ENCODE measurements at regions not wholly inside any gene's neighbourhood (a gene's known extent, or its start where the extent isn't known, plus 50 kb on each side); places are given as distances from the start of the nearest gene placed in this dataset.
"Not testable (repeated sequence)": the region's sequence is repeated elsewhere in the genome, so short reads cannot be mapped to it uniquely, and the experiment has no call there.

DNA sequence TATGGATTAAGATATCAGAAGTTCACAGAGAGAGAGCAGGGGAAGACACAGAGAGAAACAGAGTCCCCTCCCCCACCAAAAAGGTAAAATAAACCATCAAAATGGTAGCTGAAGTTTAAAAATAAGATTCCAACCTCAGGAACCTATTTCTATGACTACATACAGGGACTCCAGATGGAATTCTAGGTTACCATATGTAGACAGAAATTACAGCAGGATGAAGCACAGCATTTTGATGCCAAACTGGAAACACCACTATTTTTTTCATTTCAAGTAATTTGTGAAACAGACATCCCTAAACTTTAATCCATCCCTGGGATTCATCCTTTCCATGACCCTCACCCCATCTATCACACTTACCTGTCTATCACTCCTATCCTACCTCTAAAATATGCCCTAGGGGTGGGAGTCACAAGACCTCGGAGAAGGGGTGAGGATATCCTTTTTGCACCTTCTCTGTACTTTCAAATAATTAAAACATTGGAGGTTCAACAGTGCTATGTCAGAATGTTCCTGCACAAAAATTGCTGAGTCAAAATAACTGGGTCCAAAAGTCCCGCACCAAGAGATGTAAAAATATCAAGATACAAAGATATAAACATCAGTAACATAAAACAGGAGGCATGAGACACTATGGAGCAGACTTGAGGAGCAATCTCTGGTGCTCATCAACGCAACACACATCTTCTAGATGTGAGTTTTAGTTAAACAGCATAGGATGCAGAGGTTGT, 344.5 kb upstream of the RASGEF1B start:
- DNase-seq (ENCODE audit: low spot score): no peak

DNA sequence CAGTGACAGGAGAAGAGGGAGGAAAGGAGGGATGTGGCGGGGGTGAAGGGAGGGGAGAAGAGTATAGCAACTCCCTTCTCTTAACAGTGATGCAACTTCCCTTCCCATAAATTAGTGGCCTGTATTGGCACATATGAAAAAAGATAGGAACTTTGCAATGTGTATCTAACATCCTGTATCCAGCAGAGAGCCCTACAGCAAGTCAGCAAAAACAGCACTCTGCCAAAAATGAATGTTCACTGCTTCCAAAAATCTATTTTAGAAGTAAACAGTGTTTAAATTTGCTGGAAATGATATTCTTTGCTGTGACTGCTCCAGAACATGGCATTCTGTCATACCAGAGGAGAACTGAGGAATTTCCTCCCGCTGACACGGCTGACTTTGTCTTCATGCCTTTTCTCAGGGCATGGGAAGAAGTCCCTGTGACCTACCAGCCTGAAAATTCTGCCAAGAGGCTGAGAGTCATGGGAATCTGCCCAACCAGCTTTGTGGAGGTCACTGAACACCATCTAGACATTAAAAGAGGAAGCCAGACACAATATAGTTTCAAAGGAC, 343.4 kb upstream of the RASGEF1B start:
- no peak for DNase-seq (ENCODE audit: low spot score)

DNA sequence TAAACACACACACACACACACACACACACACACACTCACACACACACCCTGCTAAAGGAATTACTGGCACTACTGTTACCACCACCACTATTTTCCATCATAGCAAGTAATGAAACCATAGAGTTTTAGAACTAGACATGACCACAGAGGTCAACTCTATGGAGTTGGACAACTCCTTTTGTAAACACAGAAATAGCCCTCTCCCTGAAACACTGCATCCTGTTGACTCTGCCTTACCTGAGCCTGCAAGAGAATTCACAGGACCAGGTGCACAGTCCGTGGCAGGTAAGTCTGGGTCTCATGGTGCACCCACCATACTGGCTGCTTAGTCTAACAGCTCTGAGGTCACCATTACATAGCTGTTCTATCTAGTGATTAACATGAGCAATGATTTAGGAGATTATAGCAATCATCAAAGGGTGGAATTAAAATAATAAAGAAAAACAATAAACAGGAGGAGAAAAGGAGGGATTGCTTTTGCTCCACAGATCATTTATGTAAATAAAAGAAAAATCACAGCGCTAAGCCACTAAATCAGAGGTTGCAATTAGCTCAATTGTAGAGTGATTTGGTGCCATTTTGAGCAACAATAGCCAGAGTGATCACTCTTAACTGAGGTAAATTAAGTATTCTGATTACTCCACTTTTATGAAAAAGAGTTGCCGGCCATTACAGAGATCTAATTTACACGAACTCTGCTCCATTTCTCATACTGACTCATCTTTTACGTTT, 340.0 kb upstream of the RASGEF1B start:
- DNase-seq (ENCODE audit: low spot score): no peak

DNA sequence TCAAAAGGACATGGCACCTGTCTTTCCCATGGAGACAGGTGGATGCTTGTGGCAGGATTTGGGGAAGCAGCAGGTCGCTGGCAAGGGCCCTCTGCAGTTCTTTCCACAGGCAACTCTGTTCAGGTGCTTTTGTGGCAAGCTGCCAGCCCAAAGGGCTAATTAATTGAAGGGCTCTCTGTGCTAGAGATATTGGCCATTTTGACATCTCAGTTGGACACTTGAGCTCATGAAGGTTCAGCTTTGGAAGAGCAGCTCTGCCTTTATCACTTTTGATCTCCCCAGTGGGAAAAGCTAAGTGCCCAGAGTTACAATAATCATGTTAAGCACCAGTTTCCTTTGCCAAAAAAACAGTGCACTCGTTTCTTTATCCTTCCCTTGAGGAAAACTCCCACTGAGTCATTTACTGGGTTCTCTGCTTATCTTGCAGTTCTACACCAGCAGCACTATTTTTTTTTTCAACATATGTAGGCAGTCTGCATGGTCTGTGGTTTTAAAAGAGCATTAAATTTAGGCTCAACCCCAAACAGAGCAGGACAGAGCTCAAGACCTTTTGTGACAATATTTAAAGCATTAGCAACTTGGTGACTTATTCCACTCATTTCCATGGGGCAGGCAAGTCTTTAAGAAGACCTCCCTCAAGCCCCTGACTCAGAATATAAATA, 336.4 kb upstream of the RASGEF1B start:
- DNase-seq (ENCODE audit: low spot score): no peak

DNA sequence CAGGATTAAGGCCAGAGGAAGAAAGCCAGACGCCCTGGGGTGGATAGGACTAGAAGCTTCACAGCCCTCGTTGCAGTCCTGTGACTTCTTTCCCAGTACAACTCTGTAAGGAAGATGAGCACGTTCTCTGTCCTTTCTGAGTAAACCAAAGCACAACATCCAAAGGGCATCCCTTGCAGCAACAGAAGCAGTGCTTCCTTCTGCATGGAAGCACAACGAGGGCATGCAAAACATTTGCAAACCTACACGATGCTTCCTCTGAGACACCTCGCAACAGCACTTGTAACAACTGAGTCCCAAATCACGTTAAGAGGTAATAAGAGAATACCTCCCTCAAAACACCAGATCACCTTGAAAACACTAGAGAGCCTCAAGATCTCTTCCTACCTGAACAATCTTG, 335.7 kb upstream of the RASGEF1B start:
- DNase-seq (ENCODE audit: low spot score): no peak

DNA sequence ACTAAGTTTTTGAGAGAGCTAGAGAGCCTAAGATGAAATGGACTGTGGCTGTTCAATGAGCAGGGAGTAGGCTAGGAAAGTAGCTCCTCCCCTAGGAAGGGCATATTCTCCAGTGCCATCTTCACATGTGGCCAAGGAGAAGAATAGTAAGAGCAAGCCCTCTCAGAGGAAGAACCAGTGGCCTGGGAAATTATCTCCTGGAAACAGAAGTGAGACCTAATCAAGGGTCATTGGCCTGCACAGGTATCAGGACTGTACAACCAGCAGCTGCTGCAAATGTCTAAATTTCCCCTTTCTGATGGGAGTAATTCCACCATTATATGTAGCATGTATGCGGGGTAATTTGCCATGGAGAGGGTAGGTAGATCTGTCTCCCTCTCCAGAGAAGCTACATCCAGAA, 334.8 kb upstream of the RASGEF1B start:
- no peak for DNase-seq (ENCODE audit: low spot score)

DNA sequence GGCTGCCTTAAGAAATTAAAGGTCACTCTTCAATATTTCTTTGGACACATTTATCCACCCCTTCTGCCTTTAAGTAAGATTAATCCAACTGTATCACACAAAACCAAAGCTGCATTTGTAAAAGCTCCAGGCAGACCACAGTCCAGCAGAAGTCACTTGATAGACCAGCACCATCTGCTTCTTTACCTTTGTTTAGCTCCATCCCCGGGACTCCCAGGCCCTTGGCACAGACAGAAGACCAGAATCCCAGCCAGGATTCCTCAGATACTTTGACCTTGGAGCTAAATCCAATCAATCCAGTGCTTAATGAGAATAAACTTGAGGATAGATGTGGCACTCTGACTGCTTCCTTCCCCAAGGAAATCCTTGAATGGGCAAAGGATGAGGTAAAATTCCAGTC, 333.1 kb upstream of the RASGEF1B start:
- no peak for DNase-seq (ENCODE audit: low spot score)

DNA sequence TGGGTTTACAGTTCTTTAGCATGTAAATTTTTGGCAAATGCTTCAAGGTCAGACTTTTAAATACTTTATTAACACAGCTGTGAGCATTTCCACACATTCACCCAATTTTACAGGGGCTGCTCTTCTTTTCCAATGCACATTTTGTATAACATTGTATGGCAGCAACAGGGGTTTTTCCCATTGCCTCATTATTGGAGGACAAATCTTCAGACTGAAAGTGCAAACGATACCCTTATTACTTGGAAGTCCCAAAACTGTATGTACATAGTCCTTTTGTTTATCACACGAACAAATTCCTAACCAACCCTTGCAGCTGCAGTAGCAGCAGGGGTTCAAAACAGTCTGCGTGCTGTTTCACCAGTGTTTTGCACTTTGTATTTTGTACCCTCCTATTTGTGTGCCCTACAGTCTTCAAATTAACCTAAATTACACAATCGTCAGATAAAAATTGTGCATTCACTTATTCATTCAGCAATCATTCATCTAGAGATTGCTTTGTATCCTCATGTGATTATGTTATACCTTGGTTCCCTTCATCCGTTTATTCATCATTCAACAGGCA, 330.7 kb upstream of the RASGEF1B start:
- no peak for DNase-seq (ENCODE audit: low spot score)

DNA sequence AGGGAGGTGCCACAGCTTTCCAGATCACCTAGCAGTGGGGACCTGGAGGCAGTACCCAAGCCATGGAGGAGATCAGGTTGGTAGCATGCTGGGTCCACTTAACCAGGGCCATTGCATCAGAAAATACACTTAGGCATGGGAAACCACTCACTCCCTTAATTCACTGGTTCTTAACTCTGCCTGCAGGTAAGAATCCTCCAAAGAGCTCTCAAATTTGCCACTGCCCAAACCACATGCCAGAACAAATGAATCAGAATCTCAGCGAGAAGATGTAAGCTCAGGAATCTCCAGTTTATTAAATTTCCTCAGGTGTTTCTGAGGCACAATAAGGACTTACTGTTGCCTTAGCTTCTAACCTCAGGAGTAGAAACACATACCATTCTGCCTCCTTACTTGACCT, 327.7 kb upstream of the RASGEF1B start:
- DNase-seq (ENCODE audit: low spot score): no peak

DNA sequence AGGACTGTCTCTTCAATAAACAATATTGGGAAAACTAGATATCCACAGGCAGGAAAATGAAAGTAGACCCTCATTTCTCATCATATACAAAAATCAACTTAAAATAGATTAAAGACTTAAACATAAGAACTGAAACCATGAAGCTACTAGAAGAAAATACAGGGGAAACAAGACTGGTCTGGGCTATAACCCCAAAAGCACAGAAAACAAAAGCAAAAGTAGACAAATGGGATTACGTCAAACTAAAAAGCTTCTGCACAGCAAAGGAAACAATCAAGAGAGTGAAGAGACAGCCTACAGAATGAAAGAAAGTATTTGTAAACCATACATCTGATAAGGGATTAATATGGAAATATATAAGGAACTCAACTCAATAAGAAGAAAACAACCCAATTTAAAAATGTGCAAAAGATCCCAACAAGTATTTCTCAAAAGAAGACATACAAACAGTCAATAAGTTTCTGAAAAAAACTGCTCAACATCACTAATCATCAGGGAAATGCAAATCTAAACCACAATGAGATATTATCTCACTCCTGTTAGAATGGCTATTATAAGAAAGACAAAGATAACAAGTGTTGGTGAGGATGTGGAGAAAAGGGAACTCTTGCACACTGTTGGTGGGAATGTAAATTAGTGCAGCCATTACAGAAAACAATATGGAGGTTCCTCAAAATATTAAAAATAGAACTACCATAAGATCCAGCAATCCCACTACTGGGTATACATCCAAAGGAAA, 325.3 kb upstream of the RASGEF1B start:
- DNase-seq (ENCODE audit: low spot score): no peak

DNA sequence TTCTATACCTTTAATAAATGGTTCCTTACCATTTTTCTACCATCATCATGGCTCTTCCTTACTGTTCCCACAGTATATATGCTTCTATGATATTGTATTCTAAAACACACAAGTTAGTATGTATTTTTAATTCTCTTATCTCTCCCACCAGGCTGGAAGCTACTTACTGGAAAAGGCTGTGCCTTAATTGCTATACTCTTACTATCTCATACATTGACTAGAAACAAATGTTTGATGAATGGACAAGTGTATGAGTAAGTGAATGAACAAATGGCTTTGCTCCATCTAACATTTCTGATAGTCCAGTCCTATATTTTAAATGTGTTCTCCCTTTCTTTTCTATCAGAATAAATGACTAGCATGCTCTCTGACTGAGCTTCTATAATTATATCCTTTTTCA, 320.8 kb upstream of the RASGEF1B start:
- DNase-seq (ENCODE audit: low spot score): no peak

DNA sequence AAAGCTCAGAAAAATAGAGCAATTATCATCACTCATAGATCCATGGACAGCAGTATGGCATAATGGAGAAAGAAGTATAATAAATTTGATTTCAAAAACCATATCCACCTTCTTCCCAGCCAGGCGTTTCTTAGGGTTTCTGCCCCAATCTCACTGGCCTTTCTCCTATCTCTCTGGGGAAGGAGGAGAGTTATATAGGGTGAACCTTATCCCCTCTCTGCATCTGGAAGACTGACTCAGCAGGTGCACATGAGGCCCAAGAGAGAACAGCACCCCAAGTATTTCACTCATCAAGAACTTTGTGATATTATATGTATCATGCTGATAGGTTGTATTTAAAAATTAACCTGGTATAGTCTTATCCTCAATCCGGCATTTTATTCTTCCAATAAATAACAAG, 318.8 kb upstream of the RASGEF1B start:
- no peak for DNase-seq (ENCODE audit: low spot score)

DNA sequence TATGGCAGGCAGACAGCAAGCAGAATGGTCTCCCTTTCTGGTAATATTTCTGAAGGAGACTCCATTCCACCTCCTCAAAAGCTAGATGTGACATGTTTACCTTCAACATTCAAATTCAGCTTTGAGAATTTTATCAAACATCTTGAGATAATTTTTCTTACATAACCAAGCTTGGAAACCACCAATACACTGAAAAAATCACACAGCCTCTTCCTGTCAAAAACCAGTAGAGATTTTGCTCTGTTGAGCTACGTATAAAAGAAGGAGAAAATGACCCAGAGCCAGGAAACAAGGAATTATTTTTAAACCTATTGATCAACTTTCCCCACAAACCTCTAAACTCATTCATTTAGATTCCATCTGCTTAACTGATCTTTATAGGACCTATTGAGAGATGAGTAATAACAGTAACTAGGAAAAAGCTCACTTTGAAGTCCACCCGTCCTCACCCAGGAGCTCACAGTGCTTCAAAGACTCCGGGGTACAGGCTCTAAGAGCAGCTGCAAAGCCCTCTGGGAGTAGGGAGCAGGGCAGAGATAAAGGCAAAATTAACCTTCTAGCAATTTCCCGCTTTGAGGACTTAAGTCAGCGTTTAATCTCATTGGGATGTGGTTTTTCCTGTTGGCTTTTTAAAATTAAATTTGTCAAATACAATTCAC, 318.2 kb upstream of the RASGEF1B start:
- no peak for DNase-seq (ENCODE audit: low spot score)

DNA sequence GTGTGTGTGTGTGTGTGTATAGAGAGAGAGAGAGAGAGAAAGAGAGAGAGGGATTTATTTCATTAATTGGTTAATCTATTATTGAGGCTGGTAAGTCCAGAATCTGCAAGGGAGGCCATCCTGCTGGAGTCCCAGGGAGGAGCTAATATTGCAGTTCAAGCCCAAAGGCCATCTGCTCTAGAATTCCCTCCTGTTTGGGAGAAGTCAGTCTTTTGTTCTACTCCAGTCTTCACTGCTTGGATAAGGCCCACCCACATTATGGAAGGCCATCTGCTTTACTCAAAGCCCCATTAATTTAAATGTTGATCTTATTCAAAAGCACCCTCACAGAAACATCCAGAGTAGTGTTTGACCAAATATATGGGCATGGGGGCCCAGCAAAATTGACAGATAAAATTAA, 317.5 kb upstream of the RASGEF1B start:
- DNase-seq (ENCODE audit: low spot score): no peak

DNA sequence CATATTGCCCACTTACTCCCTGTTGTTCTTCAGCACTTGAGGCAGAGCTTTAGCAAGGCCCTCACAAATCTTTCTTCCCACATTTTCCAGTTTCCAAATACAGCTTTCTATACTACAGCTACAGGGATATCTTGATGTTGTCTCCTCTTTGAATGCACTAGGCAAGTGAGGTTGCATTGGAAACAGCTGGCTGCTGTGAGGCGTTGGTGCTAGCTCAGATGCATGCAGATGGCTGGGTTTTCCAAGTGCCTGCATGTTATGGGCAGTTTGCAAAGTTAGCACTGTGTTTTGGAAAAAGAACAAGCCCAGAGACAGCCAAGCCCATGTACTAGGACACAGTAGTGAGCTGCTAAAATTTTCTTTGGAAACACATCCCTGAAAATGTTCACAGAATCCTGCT, 315.1 kb upstream of the RASGEF1B start:
- DNase-seq (ENCODE audit: low spot score): no peak

DNA sequence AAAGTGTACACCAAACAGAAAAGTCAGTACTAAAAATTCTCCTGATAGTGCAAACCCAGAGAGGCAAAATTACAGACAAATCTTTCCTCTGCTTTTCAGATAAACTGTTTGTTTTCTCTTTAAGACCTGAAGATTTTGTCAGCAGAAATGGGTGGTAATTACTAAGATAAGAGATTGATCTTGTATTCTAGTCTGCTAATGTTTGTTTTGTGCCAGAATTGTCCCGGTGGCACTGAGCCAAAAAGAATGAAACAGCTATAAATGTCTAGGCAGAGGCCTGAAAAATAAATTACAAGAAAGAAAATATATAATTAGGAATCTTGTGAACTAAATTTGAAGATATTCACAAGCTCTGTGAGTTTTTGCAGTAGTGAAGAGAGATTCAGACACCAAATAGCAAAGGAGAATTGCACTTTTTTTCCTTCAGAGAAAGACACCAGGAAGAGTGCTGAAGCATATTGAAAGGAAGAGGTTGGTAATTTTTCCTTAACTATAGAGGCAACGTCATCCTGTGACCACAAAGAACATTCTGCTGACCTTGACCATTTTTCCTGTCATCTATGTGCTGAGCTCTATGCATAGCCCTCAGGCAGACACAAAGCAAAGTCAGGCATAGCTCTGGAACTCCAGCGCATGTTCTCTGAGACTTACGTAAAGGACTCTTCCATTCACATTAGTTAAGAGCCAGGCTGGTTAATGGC, 314.5 kb upstream of the RASGEF1B start:
- DNase-seq (ENCODE audit: low spot score): no peak

DNA sequence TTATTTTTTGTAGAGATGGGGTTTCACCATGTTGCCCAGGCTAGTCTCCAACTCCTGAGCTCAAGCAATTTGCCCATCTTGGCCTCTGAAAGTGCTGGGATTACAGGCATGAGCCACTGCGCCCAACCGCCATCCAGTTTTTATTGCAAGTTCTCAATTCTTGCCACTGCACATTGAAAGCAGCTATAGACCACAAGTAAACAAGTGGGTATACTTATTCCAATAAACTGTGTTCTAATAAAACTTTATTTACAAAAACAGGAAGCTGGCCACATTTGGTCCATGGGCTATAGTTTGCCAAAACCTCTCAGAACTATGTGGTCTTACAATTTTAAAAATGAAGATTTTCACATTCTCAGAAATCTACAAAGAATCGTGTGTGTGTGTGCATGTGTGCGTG, 313.6 kb upstream of the RASGEF1B start:
- DNase-seq (ENCODE audit: low spot score): no peak

DNA sequence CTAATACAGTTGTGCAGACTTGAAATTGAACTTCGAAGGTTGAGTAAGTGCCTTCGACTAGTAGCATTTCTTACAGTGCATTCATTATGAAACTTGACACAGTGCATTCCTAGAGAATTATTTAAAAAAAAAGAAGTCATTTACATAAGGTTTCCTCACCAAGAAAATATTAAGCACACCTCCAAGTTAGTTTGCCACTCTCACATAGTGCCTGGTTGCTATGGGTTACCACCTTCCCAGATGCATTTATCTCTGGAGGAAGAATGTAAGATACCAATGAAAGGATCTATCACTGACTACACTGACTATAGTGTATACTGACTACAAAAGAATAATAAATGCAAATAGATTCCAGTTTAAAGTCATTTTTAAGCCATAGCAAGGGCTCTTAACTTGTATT, 311.9 kb upstream of the RASGEF1B start:
- no peak for DNase-seq (ENCODE audit: low spot score)

DNA sequence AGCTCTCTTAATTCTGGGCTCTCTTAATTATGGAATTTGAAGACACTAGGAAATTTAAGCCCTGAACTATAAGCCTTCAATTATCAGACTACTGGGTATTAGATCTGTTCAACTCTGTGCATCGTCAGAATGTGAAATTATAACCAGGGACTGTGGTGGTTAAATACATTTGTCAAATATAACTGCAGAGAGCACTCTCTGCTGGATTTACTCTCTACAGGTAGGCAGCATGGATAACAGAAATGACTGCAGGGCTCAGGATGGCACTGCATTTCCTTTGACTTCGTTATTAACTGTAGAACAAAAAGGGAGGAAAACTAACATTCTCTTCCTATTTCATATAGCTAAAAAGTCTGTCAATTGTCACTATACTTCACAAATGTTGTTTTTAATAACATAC, 310.1 kb upstream of the RASGEF1B start:
- no peak for DNase-seq (ENCODE audit: low spot score)

DNA sequence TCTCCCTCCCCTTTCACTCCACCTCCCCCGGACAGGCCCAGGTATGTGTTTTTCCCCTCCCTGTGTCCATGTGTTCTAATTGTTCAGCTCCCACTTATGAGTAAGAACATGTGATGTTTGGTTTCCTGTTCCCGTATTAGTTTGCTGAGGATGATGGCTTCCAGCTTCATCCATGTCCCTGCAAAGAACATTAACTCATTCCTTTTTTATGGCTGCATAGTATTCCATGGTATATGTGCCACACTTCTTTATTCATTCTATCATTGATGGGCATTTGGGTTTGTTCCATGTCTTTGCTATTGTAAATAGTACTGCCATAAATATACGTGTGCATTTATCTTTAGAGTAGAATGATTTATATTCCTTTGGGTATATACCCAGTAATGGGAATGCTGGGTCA, 306.0 kb upstream of the RASGEF1B start:
- not testable (repeated sequence) for DNase-seq (ENCODE audit: low spot score)

DNA sequence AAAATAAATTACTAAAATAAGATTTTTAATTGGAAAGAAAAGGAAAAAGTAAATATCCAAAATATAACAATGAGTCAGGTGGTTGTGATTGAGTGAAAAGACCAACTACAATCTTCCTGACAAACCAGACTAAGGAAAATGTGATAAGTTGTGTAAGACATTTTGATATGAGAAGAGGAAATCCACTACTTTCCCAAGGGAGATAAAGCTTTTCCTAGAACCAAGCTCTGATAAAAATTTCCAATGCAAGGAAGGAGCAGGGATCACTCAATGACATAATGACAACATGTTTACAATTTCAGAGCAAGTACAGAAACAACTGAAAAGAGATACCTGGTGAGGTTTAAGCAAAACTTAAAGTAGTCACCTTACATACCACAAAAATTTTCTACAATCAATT, 305.1 kb upstream of the RASGEF1B start:
- no peak for DNase-seq (ENCODE audit: low spot score)

All from RKO (cell line).